NB4 (cell line): ENCODE measurements at regions not wholly inside any gene's neighbourhood (a gene's known extent, or its start where the extent isn't known, plus 50 kb on each side); places are given as distances from the start of the nearest gene placed in this dataset.
"Not testable (repeated sequence)": the region's sequence is repeated elsewhere in the genome, so short reads cannot be mapped to it uniquely, and the experiment has no call there.

Experiments used
- DNase-seq: peaks from one replicate; pipeline ENCODE4 v3.0.0; 2010; ENCODE audit warnings: low read depth
- H3K4me3 ChIP-seq: one replicate; pipeline ENCODE4 v1.5.1; 2011; ENCODE audit warnings: mild to moderate bottlenecking, low read depth, low read length, moderate library complexity
- CTCF ChIP-seq: IDR thresholded peaks from one replicate; pipeline ENCODE4 v1.5.1; 2012; ENCODE audit warnings: low read depth, low read length
- MYC ChIP-seq: IDR thresholded peaks from 2 replicates; pipeline ENCODE4 v1.6.1; 2011; ENCODE audit warnings: low read depth, low read length
- POLR2A ChIP-seq: IDR thresholded peaks from 2 replicates; pipeline ENCODE4 v1.6.1; 2011; ENCODE audit warnings: mild to moderate bottlenecking; ENCODE audit not compliant: insufficient read length; ENCODE audit errors: extremely low read depth
- TF ChIP-seq, protein P1 (sequence below): IDR thresholded peaks from 2 replicates; pipeline ENCODE4 v1.6.1; 2011; ENCODE audit warnings: low read depth, low read length

GRCh38 chr20:43404878-43405277 is 52.8 kb upstream of the SRSF6 start:
- TF ChIP-seq POLR2A (no peak), CTCF (peak; percentile 53), MYC (no peak)
- DNase-seq, result peak; percentile 21
- H3K4me3 ChIP-seq, result no peak overlapping the region

- not testable (repeated sequence) for DNase-seq
These were observed 56.8 kb upstream of the SRSF6 start for GRCh38 chr20:43400882-43401281.

DNA sequence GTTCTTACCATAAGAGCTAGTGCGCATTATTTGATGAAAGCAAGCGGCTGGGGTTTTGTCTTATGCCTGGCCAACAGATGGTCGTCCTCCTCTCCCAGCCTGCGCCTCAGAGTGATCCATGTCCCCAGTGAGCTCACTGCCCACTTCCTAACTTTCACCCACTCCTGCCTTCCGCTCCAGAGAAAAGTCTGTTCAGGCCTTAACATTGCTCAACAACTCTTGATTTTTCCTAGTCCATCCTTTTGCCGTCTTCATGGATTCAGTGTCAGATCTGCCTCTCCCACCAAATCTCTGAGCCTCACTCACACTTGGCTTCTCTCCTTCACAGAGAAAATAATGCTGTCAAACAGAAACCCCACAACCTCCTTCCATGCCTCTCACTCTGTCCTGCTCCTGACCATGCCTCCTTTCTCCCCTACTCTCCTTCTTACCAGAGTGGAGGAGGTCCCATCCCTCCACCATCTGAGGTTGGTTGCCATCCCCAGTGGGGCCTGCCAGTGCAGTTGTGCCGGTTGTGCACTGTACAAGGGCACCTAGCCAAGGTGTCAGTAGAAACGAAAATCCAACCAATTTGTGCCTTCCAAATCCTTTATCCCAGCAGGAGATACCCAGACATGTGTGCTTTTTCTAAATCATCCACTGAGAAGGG is 58.9 kb upstream of the SRSF6 start:
- TF ChIP-seq CTCF, result no peak
- TF ChIP-seq, protein P1, sequence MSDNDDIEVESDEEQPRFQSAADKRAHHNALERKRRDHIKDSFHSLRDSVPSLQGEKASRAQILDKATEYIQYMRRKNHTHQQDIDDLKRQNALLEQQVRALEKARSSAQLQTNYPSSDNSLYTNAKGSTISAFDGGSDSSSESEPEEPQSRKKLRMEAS, result no peak
- no peak for TF ChIP-seq MYC
- no peak for TF ChIP-seq POLR2A
- no peak for DNase-seq
- H3K4me3 ChIP-seq, result no peak overlapping the region

More at GRCh38 chr20:43400882-43401281, 56.8 kb upstream of the SRSF6 start:
- H3K4me3 ChIP-seq, result not testable (repeated sequence)

GRCh38 chr20:43397147-43397546 is 60.5 kb upstream of the SRSF6 start:
- TF ChIP-seq MYC (no peak), CTCF (no peak), POLR2A (no peak)
- TF ChIP-seq, protein P1, result no peak
- no peak for DNase-seq
- no peak overlapping the region for H3K4me3 ChIP-seq

GRCh38 chr20:43393052-43393451 is 64.6 kb upstream of the SRSF6 start:
- TF ChIP-seq CTCF, result no peak
- TF ChIP-seq, protein P1, result no peak
- DNase-seq, result no peak
- H3K4me3 ChIP-seq, result no peak overlapping the region

DNA sequence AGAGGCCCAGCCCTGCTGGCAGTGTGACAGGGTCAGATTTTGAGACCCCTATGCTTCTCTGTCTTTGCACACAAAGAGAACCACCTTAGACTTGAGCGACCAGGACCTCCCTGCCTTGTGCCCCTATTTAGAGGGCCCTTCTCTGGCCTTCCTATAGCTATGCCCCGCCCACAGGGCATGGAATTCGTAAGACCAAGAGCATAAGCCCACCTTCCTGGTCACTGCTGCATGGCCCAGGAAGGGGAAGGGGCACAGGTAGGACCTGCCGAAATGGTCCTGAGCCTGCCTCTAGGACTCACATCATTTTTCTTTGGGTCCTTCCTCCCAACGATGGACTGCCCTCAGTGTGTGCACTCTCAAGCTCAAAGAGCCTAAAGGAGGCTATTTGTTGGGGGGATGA is 65.1 kb upstream of the SRSF6 start:
- TF ChIP-seq CTCF, result no peak
- no peak for TF ChIP-seq MYC
- TF ChIP-seq POLR2A, result no peak
- TF ChIP-seq, protein P1, result no peak
- DNase-seq, result no peak

More for the DNA sequence above, 65.1 kb upstream of the SRSF6 start:
- H3K4me3 ChIP-seq, result no peak overlapping the region
